SK-N-SH (cell line): ENCODE measurements at regions not wholly inside any gene's neighbourhood (a gene's known extent, or its start where the extent isn't known, plus 50 kb on each side); places are given as distances from the start of the nearest gene placed in this dataset.

Experiments used
- CTCF ChIP-seq: fragments of 200-600 bp; sonication (generic); IDR thresholded peaks from 2 replicates; pipeline ENCODE4 v1.6.1; 2017; ENCODE audit warnings: antibody characterized with exemption, mild to moderate bottlenecking, moderate library complexity
- EP300 ChIP-seq, 2 experiments: IDR thresholded peaks; 2 replicates each; pipeline versions ENCODE4 v1.4.0 to v1.6.1; 2012; ENCODE audit warnings: borderline replicate concordance in 1 of 2, low read depth in 1 of 2, low read length in 1 of 2
- FOSL2 ChIP-seq: IDR thresholded peaks from 2 replicates; pipeline ENCODE4 v1.4.0; 2012; ENCODE audit warnings: low read depth, mild to moderate bottlenecking, moderate library complexity, borderline replicate concordance
- FOXM1 ChIP-seq: IDR thresholded peaks from 2 replicates; pipeline ENCODE4 v1.4.0; 2012; ENCODE audit warnings: low read depth, mild to moderate bottlenecking
- GABPA ChIP-seq: IDR thresholded peaks from 2 replicates; pipeline ENCODE4 v1.4.0; 2012; ENCODE audit warnings: low read depth, mild to moderate bottlenecking
- NFIC ChIP-seq: IDR thresholded peaks from 2 replicates; pipeline ENCODE4 v1.4.0; 2012; ENCODE audit warnings: borderline replicate concordance
- POLR2AphosphoS5 ChIP-seq: IDR thresholded peaks from 2 replicates; pipeline ENCODE4 v1.6.1; 2012; ENCODE audit warnings: low read depth, low read length
- REST ChIP-seq: IDR thresholded peaks from 2 replicates; pipeline ENCODE4 v1.6.1; 2012; ENCODE audit warnings: mild to moderate bottlenecking, low read depth, low read length, moderate library complexity
- TAF1 ChIP-seq: IDR thresholded peaks from 2 replicates; pipeline ENCODE4 v1.6.1; 2012; ENCODE audit warnings: low read depth, mild to moderate bottlenecking, low read length, moderate library complexity, borderline replicate concordance
- YY1 ChIP-seq: IDR thresholded peaks from 2 replicates; pipeline ENCODE4 v1.4.0; 2012; ENCODE audit warnings: low read depth, mild to moderate bottlenecking
- TF ChIP-seq, protein P1 (sequence below): fragments of 150-350 bp; IDR thresholded peaks from 2 replicates; pipeline ENCODE4 v1.6.1; 2017; ENCODE audit warnings: antibody characterized with exemption, low read length, low read depth, borderline replicate concordance

GRCh38 chr16:6576113-6576512 is 756.5 kb upstream of the RBFOX1 start:
- TF ChIP-seq CTCF, result no peak
- TF ChIP-seq REST, result no peak
- no peak for TF ChIP-seq TAF1
- no peak for TF ChIP-seq POLR2AphosphoS5
- TF ChIP-seq FOSL2, result no peak
- TF ChIP-seq, protein P1, sequence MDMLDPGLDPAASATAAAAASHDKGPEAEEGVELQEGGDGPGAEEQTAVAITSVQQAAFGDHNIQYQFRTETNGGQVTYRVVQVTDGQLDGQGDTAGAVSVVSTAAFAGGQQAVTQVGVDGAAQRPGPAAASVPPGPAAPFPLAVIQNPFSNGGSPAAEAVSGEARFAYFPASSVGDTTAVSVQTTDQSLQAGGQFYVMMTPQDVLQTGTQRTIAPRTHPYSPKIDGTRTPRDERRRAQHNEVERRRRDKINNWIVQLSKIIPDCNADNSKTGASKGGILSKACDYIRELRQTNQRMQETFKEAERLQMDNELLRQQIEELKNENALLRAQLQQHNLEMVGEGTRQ, result no peak
- TF ChIP-seq GABPA, result no peak
- TF ChIP-seq YY1, result no peak
- TF ChIP-seq EP300 (IDR thresholded peaks at IDR 0.05; ENCODE audit: borderline replicate concordance in 1 of 2, low read depth in 1 of 2, low read length in 1 of 2), result no peak
- no peak for TF ChIP-seq NFIC
- TF ChIP-seq FOXM1, result no peak
